GM23248 (cell line): ENCODE measurements at regions not wholly inside any gene's neighbourhood (a gene's known extent, or its start where the extent isn't known, plus 50 kb on each side); places are given as distances from the start of the nearest gene placed in this dataset.

Source experiments
- DNase-seq: peaks from one replicate; pipeline ENCODE4 v3.0.0-alpha.2; 2015
- H2AFZ ChIP-seq: fragments of 200-600 bp; sonication (generic); 2 replicates; pipeline ENCODE4 v1.6.1; 2016; ENCODE audit warnings: antibody characterized with exemption
- H3F3A ChIP-seq: fragments of 200-600 bp; sonication (generic); 2 replicates; pipeline ENCODE4 v1.6.1; 2016; ENCODE audit warnings: mild to moderate bottlenecking, antibody characterized with exemption, mixed run types; ENCODE audit not compliant: insufficient read depth
- H3K27ac ChIP-seq: fragments of 200-600 bp; sonication (generic); 2 replicates; pipeline ENCODE4 v1.5.1; 2016; ENCODE audit warnings: mild to moderate bottlenecking
- H3K27me3 ChIP-seq: fragments of 200-600 bp; sonication (generic); replicated peaks from 2 replicates; pipeline ENCODE4 v1.6.1; 2016; ENCODE audit warnings: mild to moderate bottlenecking; ENCODE audit not compliant: insufficient read depth
- H3K36me3 ChIP-seq: fragments of 200-600 bp; sonication (generic); 2 replicates; pipeline ENCODE4 v1.6.1; 2016; ENCODE audit warnings: low read depth, mild to moderate bottlenecking
- H3K4me1 ChIP-seq: fragments of 200-600 bp; sonication (generic); 2 replicates; pipeline ENCODE4 v1.6.1; 2016; ENCODE audit warnings: mild to moderate bottlenecking; ENCODE audit not compliant: insufficient read depth
- H3K4me2 ChIP-seq: fragments of 200-600 bp; sonication (generic); one replicate; pipeline ENCODE4 v1.6.1; 2016; ENCODE audit warnings: mild to moderate bottlenecking; ENCODE audit not compliant: unreplicated experiment
- H3K4me3 ChIP-seq: fragments of 200-600 bp; sonication (generic); 2 replicates; pipeline ENCODE4 v1.5.1; 2016; ENCODE audit warnings: mild to moderate bottlenecking
- H3K79me2 ChIP-seq: fragments of 200-600 bp; sonication (generic); 2 replicates; pipeline ENCODE4 v1.6.1; 2016; ENCODE audit warnings: mild to moderate bottlenecking; ENCODE audit not compliant: insufficient read depth
- H3K9ac ChIP-seq: fragments of 200-600 bp; sonication (generic); 2 replicates; pipeline ENCODE4 v1.6.1; 2016; ENCODE audit warnings: mild to moderate bottlenecking
- H3K9me2 ChIP-seq: fragments of 200-600 bp; sonication (generic); 2 replicates; pipeline ENCODE4 v1.6.1; 2016; ENCODE audit warnings: mixed run types, mild to moderate bottlenecking, moderate library complexity; ENCODE audit not compliant: insufficient read depth
- H3K9me3 ChIP-seq: fragments of 200-600 bp; sonication (generic); one replicate; pipeline ENCODE4 v1.6.1; 2017; ENCODE audit warnings: low read depth
- H4K20me1 ChIP-seq: fragments of 200-600 bp; sonication (generic); 2 replicates; pipeline ENCODE4 v1.6.0; 2016; ENCODE audit not compliant: insufficient read depth
- EZH2 ChIP-seq: fragments of 200-600 bp; sonication (generic); IDR thresholded peaks from 2 replicates; pipeline ENCODE4 v1.6.1; 2018; ENCODE audit warnings: antibody characterized with exemption, mild to moderate bottlenecking; ENCODE audit not compliant: insufficient read depth, poor library complexity, severe bottlenecking
- EZH2phosphoT487 ChIP-seq: fragments of 200-600 bp; sonication (generic); IDR thresholded peaks from 2 replicates; pipeline ENCODE4 v1.6.1; 2018; ENCODE audit warnings: antibody characterized with exemption, moderate library complexity, mild to moderate bottlenecking, low read depth; ENCODE audit not compliant: insufficient read depth
- WGBS, 2 experiments: methylation state at CpG; one replicate each; pipeline ENCODE4 v1.1.6; 2015 to 2017; ENCODE audit warnings: low lambda C conversion rate in 2 of 2, low coverage in 1 of 2; ENCODE audit errors: missing lambda C conversion rate in 2 of 2; 5-methylcytosine and 5-hydroxymethylcytosine counted together
- in situ Hi-C: fragments of 300-500 bp; cut with MboI; formaldehyde crosslinking; loops from 2 replicates; pipeline ENCODE4 v1.15.0; 2020

GRCh38 chrX:80312448-80312847, 107.8 kb upstream of the TENT5D start:
- Histone ChIP-seq H3K4me1 (no peaks in the 10 kb centered on the region), H3K36me3 (no peaks in the 10 kb centered on the region), H3K9ac (no peak overlapping the region), H3F3A (no peaks in the 10 kb centered on the region), H3K79me2 (no peaks in the 10 kb centered on the region), H3K27ac (no peak overlapping the region), H4K20me1 (no peaks in the 10 kb centered on the region), H3K27me3 (no peaks in the 10 kb centered on the region), H3K4me2 (no peak overlapping the region), H3K9me2 (no peaks in the 10 kb centered on the region), H3K4me3 (no peak overlapping the region), H3K9me3 (no peaks in the 10 kb centered on the region), H2AFZ (no peak overlapping the region)
- WGBS, 2 experiments: 16 to 34% methylated on average over 3 of the region's 3 CpGs
- in situ Hi-C loops: loop anchor here (25.0 kb wide), 1 partner anchor 100 kb away; the partner anchor contains the start of gene TENT5D
- no peak for DNase-seq
- no peak for TF ChIP-seq EZH2
- TF ChIP-seq EZH2phosphoT487: no peak

GRCh38 chrX:80316526-80316925, 103.7 kb upstream of the TENT5D start:
- Histone ChIP-seq H3F3A (no peaks in the 10 kb centered on the region), H3K9me2 (no peaks in the 10 kb centered on the region), H3K27ac (no peak overlapping the region), H4K20me1 (no peaks in the 10 kb centered on the region), H3K9ac (no peak overlapping the region), H3K9me3 (no peaks in the 10 kb centered on the region), H3K36me3 (no peaks in the 10 kb centered on the region), H3K27me3 (no peaks in the 10 kb centered on the region), H3K4me1 (no peaks in the 10 kb centered on the region), H3K4me2 (no peak overlapping the region), H2AFZ (no peak overlapping the region), H3K79me2 (no peaks in the 10 kb centered on the region), H3K4me3 (no peak overlapping the region)
- TF ChIP-seq EZH2phosphoT487: no peak
- no peak for TF ChIP-seq EZH2
- WGBS, 2 experiments: 11 to 27% methylated on average over 1 of the region's 1 CpG
- in situ Hi-C loops: loop anchor here (25.0 kb wide), 1 partner anchor 96 kb away; the partner anchor contains the start of gene TENT5D
- no peak for DNase-seq

GRCh38 chrX:80317646-80318045, 102.6 kb upstream of the TENT5D start:
- H3K27me3 ChIP-seq: no peaks in the 10 kb centered on the region
- in situ Hi-C loops: loop anchor here (25.0 kb wide), 1 partner anchor 95 kb away; the partner anchor contains the start of gene TENT5D
- no peaks in the 10 kb centered on the region for H4K20me1 ChIP-seq
- no peaks in the 10 kb centered on the region for H3F3A ChIP-seq
- no peaks in the 10 kb centered on the region for H3K4me1 ChIP-seq
- H3K4me3 ChIP-seq: no peak overlapping the region
- H3K9ac ChIP-seq: no peak overlapping the region
- WGBS, 2 experiments: 24 to 28% methylated on average over 2 of the region's 2 CpGs
- no peaks in the 10 kb centered on the region for H3K36me3 ChIP-seq
- no peaks in the 10 kb centered on the region for H3K9me3 ChIP-seq
- no peaks in the 10 kb centered on the region for H3K9me2 ChIP-seq
- H3K27ac ChIP-seq: no peak overlapping the region
- H2AFZ ChIP-seq: no peak overlapping the region
- no peak overlapping the region for H3K4me2 ChIP-seq
- DNase-seq: no peak
- no peak for TF ChIP-seq EZH2
- TF ChIP-seq EZH2phosphoT487: no peak
- H3K79me2 ChIP-seq: no peaks in the 10 kb centered on the region

- TF ChIP-seq EZH2 (no peak), EZH2phosphoT487 (no peak)
- H3F3A ChIP-seq: no peaks in the 10 kb centered on the region
Observed at GRCh38 chrX:80331285-80331684, 89.0 kb upstream of the TENT5D start.

GRCh38 chrX:80334583-80334982, 85.7 kb upstream of the TENT5D start:
- Histone ChIP-seq H3K9ac (no peak overlapping the region), H3K36me3 (no peaks in the 10 kb centered on the region), H3K9me3 (no peaks in the 10 kb centered on the region), H3F3A (no peaks in the 10 kb centered on the region), H3K4me3 (no peak overlapping the region), H3K9me2 (no peaks in the 10 kb centered on the region), H3K27me3 (no peaks in the 10 kb centered on the region), H3K4me1 (no peaks in the 10 kb centered on the region), H3K4me2 (no peak overlapping the region), H3K27ac (no peak overlapping the region), H4K20me1 (no peaks in the 10 kb centered on the region), H2AFZ (no peak overlapping the region), H3K79me2 (no peaks in the 10 kb centered on the region)
- TF ChIP-seq EZH2phosphoT487 (no peak), EZH2 (no peak)
- 23 to 30% methylated on average over 6 to 7 of the region's 7 CpGs for WGBS, 2 experiments
- DNase-seq: no peak
- in situ Hi-C loops: no loop called here

More at GRCh38 chrX:80331285-80331684, 89.0 kb upstream of the TENT5D start:
- no peak overlapping the region for H3K9ac ChIP-seq
- no peaks in the 10 kb centered on the region for H3K9me3 ChIP-seq
- no peaks in the 10 kb centered on the region for H3K9me2 ChIP-seq
- no peaks in the 10 kb centered on the region for H4K20me1 ChIP-seq
- H3K4me2 ChIP-seq: no peak overlapping the region
- H3K27me3 ChIP-seq: no peaks in the 10 kb centered on the region
- DNase-seq: no peak
- H3K79me2 ChIP-seq: no peaks in the 10 kb centered on the region
- H3K4me3 ChIP-seq: no peak overlapping the region
- H3K4me1 ChIP-seq: no peaks in the 10 kb centered on the region
- in situ Hi-C loops: no loop called here
- no peak overlapping the region for H3K27ac ChIP-seq
- H3K36me3 ChIP-seq: no peaks in the 10 kb centered on the region
- WGBS, 2 experiments: 23 to 42% methylated on average over 1 of the region's 1 CpG
- no peak overlapping the region for H2AFZ ChIP-seq
